ENCODE measurements at regions not wholly inside any gene's neighbourhood (a gene's known extent, or its start where the extent isn't known, plus 50 kb on each side); places are given as distances from the start of the nearest gene placed in this dataset.

GRCh38 chr9:85155352-85155751, 485.8 kb downstream of the NTRK2 start:
- DNase-seq (ENCODE audit: low spot score): no peak

GRCh38 chr9:85151741-85152140, 482.2 kb downstream of the NTRK2 start:
- no peak for DNase-seq (ENCODE audit: low spot score)

GRCh38 chr9:85151162-85151561, 481.6 kb downstream of the NTRK2 start:
- DNase-seq (ENCODE audit: low spot score): no peak

GRCh38 chr9:85147046-85147640, 477.6 kb downstream of the NTRK2 start:
- no peak for DNase-seq (ENCODE audit: low spot score)

GRCh38 chr9:85142968-85143367, 473.4 kb downstream of the NTRK2 start:
- peak; percentile 24 for DNase-seq (ENCODE audit: low spot score)

GRCh38 chr9:85142496-85142911, 473.0 kb downstream of the NTRK2 start:
- DNase-seq (ENCODE audit: low spot score): no peak

- no peak for DNase-seq (ENCODE audit: low spot score)
These were observed 468.2 kb downstream of the NTRK2 start for GRCh38 chr9:85137696-85138095.

- no peak for DNase-seq (ENCODE audit: low spot score)
These were observed 467.5 kb downstream of the NTRK2 start for GRCh38 chr9:85136987-85137386.

GRCh38 chr9:85136507-85136906, 467.0 kb downstream of the NTRK2 start:
- no peak for DNase-seq (ENCODE audit: low spot score)

GRCh38 chr9:85130764-85131163, 461.2 kb downstream of the NTRK2 start:
- no peak for DNase-seq (ENCODE audit: low spot score)

GRCh38 chr9:85130260-85130659, 460.7 kb downstream of the NTRK2 start:
- no peak for DNase-seq (ENCODE audit: low spot score)

GRCh38 chr9:85129514-85129913, 460.0 kb downstream of the NTRK2 start:
- no peak for DNase-seq (ENCODE audit: low spot score)

- no peak for DNase-seq (ENCODE audit: low spot score)
These were observed 449.6 kb downstream of the NTRK2 start for GRCh38 chr9:85118990-85119755.

GRCh38 chr9:85117831-85118230, 448.3 kb downstream of the NTRK2 start:
- DNase-seq (ENCODE audit: low spot score): no peak

GRCh38 chr9:85115473-85115872, 445.9 kb downstream of the NTRK2 start:
- no peak for DNase-seq (ENCODE audit: low spot score)

- no peak for DNase-seq (ENCODE audit: low spot score)
These were observed 445.3 kb downstream of the NTRK2 start for GRCh38 chr9:85114799-85115198.

- DNase-seq (ENCODE audit: low spot score): no peak
These were observed 443.4 kb downstream of the NTRK2 start for GRCh38 chr9:85112933-85113418.

GRCh38 chr9:85112391-85112790, 442.9 kb downstream of the NTRK2 start:
- DNase-seq (ENCODE audit: low spot score): no peak

- DNase-seq (ENCODE audit: low spot score): no peak
These were observed 439.2 kb downstream of the NTRK2 start for GRCh38 chr9:85108746-85109145.

GRCh38 chr9:85108229-85108628, 438.7 kb downstream of the NTRK2 start:
- no peak for DNase-seq (ENCODE audit: low spot score)

- DNase-seq (ENCODE audit: low spot score): no peak
These were observed 419.9 kb downstream of the NTRK2 start for GRCh38 chr9:85089188-85089969.

GRCh38 chr9:85081963-85082362, 412.4 kb downstream of the NTRK2 start:
- DNase-seq (ENCODE audit: low spot score): no peak

GRCh38 chr9:85079349-85079748, 409.8 kb downstream of the NTRK2 start:
- peak; percentile 6 for DNase-seq (ENCODE audit: low spot score)

All from H4 (cell line).